B cell (primary cell): ENCODE measurements at regions not wholly inside any gene's neighbourhood (a gene's known extent, or its start where the extent isn't known, plus 50 kb on each side); places are given as distances from the start of the nearest gene placed in this dataset.
"Not testable (repeated sequence)": the region's sequence is repeated elsewhere in the genome, so short reads cannot be mapped to it uniquely, and the experiment has no call there.

Experiments
- ATAC-seq: fragments of 200-7000 bp; cut with Tn5 transposase; one replicate; pipeline ENCODE4 v1.10.0; 2021; ENCODE audit warnings: low read depth, mild to moderate bottlenecking, moderate number of reproducible peaks, moderate library complexity
- CTCF ChIA-PET: fragments of 350-600 bp; sonication (Branson Sonifier 250); formaldehyde crosslinking; loops from one replicate; lab custom pipeline; 2021; ENCODE audit warnings: antibody characterized with exemption, inconsistent platforms; lab: Charles Lee
- POLR2A ChIA-PET: fragments of 350-600 bp; sonication (Branson Sonifier 250); formaldehyde crosslinking; loops from one replicate; lab custom pipeline; 2021; ENCODE audit warnings: antibody characterized with exemption; lab: Charles Lee
- DNase-seq: peaks from one replicate; pipeline ENCODE4 v3.0.0; 2013
- H2AFZ ChIP-seq: 2 replicates; pipeline ENCODE4 v1.6.1; 2012; ENCODE audit warnings: mild to moderate bottlenecking, low read depth, low read length; ENCODE audit not compliant: insufficient read depth, poor library complexity, severe bottlenecking
- H3K27ac ChIP-seq, 2 donors: 1 replicate in 1 of 2; 2 replicates in 1 of 2; pipeline ENCODE4 v1.5.1; 2012 to 2013; ENCODE audit warnings: low read length in 2 of 2, mild to moderate bottlenecking in 2 of 2, moderate library complexity in 1 of 2
- H3K27me3 ChIP-seq, 4 experiments: fragments of 200-600 bp in 1 of 4; sonication (generic) in 1 of 4; replicated peaks in 1 of 4; 1 replicate in 2 of 4; 2 replicates in 2 of 4; pipeline versions ENCODE4 v1.6.1 to v1.7.0; 2013 to 2016; ENCODE audit warnings: low read length in 3 of 4, mild to moderate bottlenecking in 2 of 4, mixed read lengths in 1 of 4, moderate library complexity in 1 of 4; ENCODE audit not compliant: insufficient read depth in 4 of 4, control insufficient read depth in 3 of 4; ENCODE audit errors: control extremely low read depth in 1 of 4
- H3K36me3 ChIP-seq, 2 experiments: replicated peaks in 1 of 2; 1 replicate in 1 of 2; 2 replicates in 1 of 2; pipeline versions ENCODE4 v1.6.1 to v1.7.1; 2013; ENCODE audit warnings: low read length in 1 of 2; ENCODE audit not compliant: insufficient read depth in 2 of 2, control insufficient read depth in 1 of 2; ENCODE audit errors: control extremely low read depth in 1 of 2, extremely low read depth in 1 of 2
- H3K4me1 ChIP-seq, 2 donors: fragments of 200-600 bp in 1 of 2; sonication (generic) in 1 of 2; 1 replicate in 1 of 2; 2 replicates in 1 of 2; pipeline versions ENCODE4 v1.5.1 to v1.6.1; 2013 to 2017; ENCODE audit warnings: low read length in 2 of 2; ENCODE audit not compliant: control insufficient read depth in 2 of 2, insufficient read depth in 2 of 2
- H3K4me2 ChIP-seq: replicated peaks from 2 replicates; pipeline ENCODE3; 2012; ENCODE audit warnings: mild to moderate bottlenecking, low read depth, low read length; ENCODE audit not compliant: poor library complexity, severe bottlenecking
- H3K4me3 ChIP-seq, 5 experiments: fragments of 200-600 bp in 1 of 5; sonication (generic) in 1 of 5; 1 replicate in 3 of 5; 2 replicates in 2 of 5; pipeline versions ENCODE4 v1.5.1 to v1.7.0; 2011 to 2016; ENCODE audit warnings: low read length in 4 of 5, mild to moderate bottlenecking in 4 of 5, low read depth in 2 of 5, control low read depth in 1 of 5, moderate library complexity in 1 of 5; ENCODE audit not compliant: insufficient read depth in 1 of 5; ENCODE audit errors: control extremely low read depth in 1 of 5, extremely low read depth in 1 of 5
- H3K79me2 ChIP-seq: fragments of 200-600 bp; sonication (generic); one replicate; pipeline ENCODE4 v1.6.0; 2016; ENCODE audit warnings: low read length; ENCODE audit not compliant: control insufficient read depth, insufficient read depth
- H3K9ac ChIP-seq: fragments of 200-600 bp; sonication (generic); 2 replicates; pipeline ENCODE4 v1.6.1; 2017; ENCODE audit warnings: mild to moderate bottlenecking, low read length, moderate library complexity
- H3K9me3 ChIP-seq, 3 donors: one replicate each; pipeline versions ENCODE4 v1.6.1 to v1.7.1; 2013; ENCODE audit warnings: low read length in 2 of 3; ENCODE audit not compliant: control insufficient read depth in 2 of 3, insufficient read depth in 1 of 3; ENCODE audit errors: control extremely low read depth in 1 of 3
- H4K20me1 ChIP-seq: 2 replicates; pipeline ENCODE4 v1.6.0; 2012; ENCODE audit warnings: mild to moderate bottlenecking, low read length; ENCODE audit not compliant: insufficient read depth, control insufficient read depth, poor library complexity, severe bottlenecking
- H3K27ac Mint-ChIP-seq: one replicate; pipeline ENCODE4 v1.8.0; 2021; ENCODE audit warnings: mixed read lengths
- H3K27me3 Mint-ChIP-seq: one replicate; pipeline ENCODE4 v1.8.0; 2021; ENCODE audit warnings: mixed read lengths
- H3K4me1 Mint-ChIP-seq: one replicate; pipeline ENCODE4 v1.8.0; 2021; ENCODE audit warnings: mixed read lengths
- H3K4me3 Mint-ChIP-seq: one replicate; pipeline ENCODE4 v1.8.0; 2021; ENCODE audit warnings: mixed read lengths
- H3K9me3 Mint-ChIP-seq: one replicate; pipeline ENCODE4 v1.8.0; 2022; ENCODE audit warnings: mixed read lengths; ENCODE audit not compliant: insufficient read depth
- EZH2 ChIP-seq: IDR thresholded peaks from 2 replicates; pipeline ENCODE4 v1.6.1; 2012; ENCODE audit warnings: borderline replicate concordance, low read depth, mild to moderate bottlenecking, moderate library complexity, low read length; ENCODE audit not compliant: insufficient read depth, poor library complexity, severe bottlenecking
- WGBS: methylation state at CpG from one replicate; pipeline ENCODE4 v1.1.5; 2013; ENCODE audit warnings: missing lambda C conversion rate; ENCODE audit not compliant: insufficient coverage; 5-methylcytosine and 5-hydroxymethylcytosine counted together
- intact Hi-C: fragments of 100-400 bp; cut with micrococcal nuclease; formaldehyde crosslinking; loops from one replicate; pipeline ENCODE4 v1.10.0; 2022
- TF ChIP-seq, protein P1 (sequence below): fragments of 200-600 bp; IDR thresholded peaks from one replicate; pipeline ENCODE4 v1.8.0; 2022; ENCODE audit warnings: antibody characterized with exemption, mild to moderate bottlenecking

DNA sequence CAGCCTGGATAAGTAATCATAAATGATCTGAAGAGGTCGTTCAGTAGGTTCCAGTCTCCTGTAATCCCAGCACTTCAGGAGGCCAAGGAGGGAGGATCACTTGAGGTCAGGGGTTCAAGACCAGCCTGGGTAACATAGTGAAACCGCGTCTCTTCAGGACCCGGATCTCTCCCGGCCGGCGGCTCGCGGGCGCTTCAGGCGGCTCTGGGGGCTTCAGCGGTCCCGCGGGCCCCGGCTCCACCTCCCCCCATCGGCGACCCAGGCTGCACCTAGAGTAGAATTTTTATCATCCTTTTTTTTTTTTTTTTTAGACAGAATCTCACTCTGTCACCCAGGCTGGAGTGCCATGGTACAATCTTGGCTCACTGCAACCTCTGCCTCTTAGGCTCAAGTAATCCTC, 95.9 kb downstream of the ABCC12 start:
- peaks cover 0 to 3% (median 0%) of the 10 kb centered on the region in 4 experiments for H3K27me3 ChIP-seq
- 97% methylated on average over 7 of the region's 17 CpGs for WGBS
- H3K9me3 ChIP-seq = no peaks in the 10 kb centered on the region
- H3K4me2 ChIP-seq = no peak overlapping the region
- ATAC-seq (no peak), DNase-seq (no peak)
- H3K4me3 Mint-ChIP-seq = no peak overlapping the region
- intact Hi-C loops = no loop called here
- H4K20me1 ChIP-seq = no peaks in the 10 kb centered on the region
- H3K4me1 ChIP-seq = peaks cover 0 to 4% of the 10 kb centered on the region in 2 donors
- peaks cover 3% of the 10 kb centered on the region for H3K4me1 Mint-ChIP-seq
- no peak overlapping the region for H3K27ac Mint-ChIP-seq
- H3K36me3 ChIP-seq = no peaks in the 10 kb centered on the region
- H3K4me3 ChIP-seq = no peak overlapping the region
- no peak overlapping the region for H3K9ac ChIP-seq
- no peaks in the 10 kb centered on the region for H3K79me2 ChIP-seq
- TF ChIP-seq EZH2 = no peak
- TF ChIP-seq, protein P1, sequence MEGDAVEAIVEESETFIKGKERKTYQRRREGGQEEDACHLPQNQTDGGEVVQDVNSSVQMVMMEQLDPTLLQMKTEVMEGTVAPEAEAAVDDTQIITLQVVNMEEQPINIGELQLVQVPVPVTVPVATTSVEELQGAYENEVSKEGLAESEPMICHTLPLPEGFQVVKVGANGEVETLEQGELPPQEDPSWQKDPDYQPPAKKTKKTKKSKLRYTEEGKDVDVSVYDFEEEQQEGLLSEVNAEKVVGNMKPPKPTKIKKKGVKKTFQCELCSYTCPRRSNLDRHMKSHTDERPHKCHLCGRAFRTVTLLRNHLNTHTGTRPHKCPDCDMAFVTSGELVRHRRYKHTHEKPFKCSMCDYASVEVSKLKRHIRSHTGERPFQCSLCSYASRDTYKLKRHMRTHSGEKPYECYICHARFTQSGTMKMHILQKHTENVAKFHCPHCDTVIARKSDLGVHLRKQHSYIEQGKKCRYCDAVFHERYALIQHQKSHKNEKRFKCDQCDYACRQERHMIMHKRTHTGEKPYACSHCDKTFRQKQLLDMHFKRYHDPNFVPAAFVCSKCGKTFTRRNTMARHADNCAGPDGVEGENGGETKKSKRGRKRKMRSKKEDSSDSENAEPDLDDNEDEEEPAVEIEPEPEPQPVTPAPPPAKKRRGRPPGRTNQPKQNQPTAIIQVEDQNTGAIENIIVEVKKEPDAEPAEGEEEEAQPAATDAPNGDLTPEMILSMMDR = no peak
- ChIA-PET POLR2A (no interaction called here), CTCF (no interaction called here)
- H3K27me3 Mint-ChIP-seq = peaks cover 24% of the 10 kb centered on the region
- no peak overlapping the region for H3K27ac ChIP-seq
- H3K9me3 Mint-ChIP-seq = no peaks in the 10 kb centered on the region
- H2AFZ ChIP-seq = no peak overlapping the region

DNA sequence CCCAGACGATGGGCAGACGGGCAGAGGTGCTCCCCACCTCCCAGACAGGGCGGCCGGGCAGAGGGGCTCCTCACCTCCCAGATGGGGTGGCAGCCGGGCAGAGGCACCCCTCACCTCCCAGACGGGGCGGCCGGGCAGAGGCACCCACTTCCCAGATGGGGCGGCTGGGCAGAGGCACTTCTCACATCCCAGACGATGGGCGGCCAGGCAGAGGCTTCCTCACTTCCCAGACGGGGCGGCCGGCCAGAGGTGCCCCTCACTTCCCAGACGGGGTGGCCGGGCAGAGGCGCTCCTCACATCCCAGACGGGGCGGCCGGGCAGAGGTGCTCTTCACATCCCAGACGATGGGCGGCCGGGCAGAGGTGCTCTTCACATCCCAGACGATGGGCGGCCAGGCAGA, 96.6 kb downstream of the ABCC12 start:
- POLR2A ChIA-PET, H3K9me3 Mint-ChIP-seq: not testable (repeated sequence)

More for the DNA sequence above, 96.6 kb downstream of the ABCC12 start:
- peaks cover 31% of the 10 kb centered on the region for H3K27me3 Mint-ChIP-seq
- H3K27ac Mint-ChIP-seq, H3K9ac ChIP-seq, ATAC-seq, H3K4me1 ChIP-seq, intact Hi-C loops, H3K4me3 Mint-ChIP-seq, H3K4me1 Mint-ChIP-seq, H3K79me2 ChIP-seq, H3K4me3 ChIP-seq, H3K27ac ChIP-seq, H2AFZ ChIP-seq, H3K9me3 ChIP-seq, H3K36me3 ChIP-seq, H3K4me2 ChIP-seq, H4K20me1 ChIP-seq, DNase-seq, H3K27me3 ChIP-seq, CTCF ChIA-PET: not testable (repeated sequence)
- WGBS = 98% methylated on average over 24 of the region's 25 CpGs
